Right ventricle myocardium superior (tissue), 1 donor: ENCODE measurements at regions not wholly inside any gene's neighbourhood (a gene's known extent, or its start where the extent isn't known, plus 50 kb on each side); places are given as distances from the start of the nearest gene placed in this dataset.
"Not testable (repeated sequence)": the region's sequence is repeated elsewhere in the genome, so short reads cannot be mapped to it uniquely, and the experiment has no call there.

Experiments
- ATAC-seq: fragments of 200-7000 bp; cut with Tn5 transposase; one replicate; pipeline ENCODE4 v1.9.1; 2020; ENCODE audit warnings: mild to moderate bottlenecking; ENCODE audit not compliant: poor library complexity
- DNase-seq: peaks from one replicate; pipeline ENCODE4 v3.0.0-alpha.2; 2020
- intact Hi-C: fragments of 100-400 bp; cut with DNase I; formaldehyde crosslinking; loops from one replicate; pipeline ENCODE4 v1.11.2; 2022
- donor health status: DM: no; HTN: yes; CAD: no; lungs with severe emphysema.

DNA sequence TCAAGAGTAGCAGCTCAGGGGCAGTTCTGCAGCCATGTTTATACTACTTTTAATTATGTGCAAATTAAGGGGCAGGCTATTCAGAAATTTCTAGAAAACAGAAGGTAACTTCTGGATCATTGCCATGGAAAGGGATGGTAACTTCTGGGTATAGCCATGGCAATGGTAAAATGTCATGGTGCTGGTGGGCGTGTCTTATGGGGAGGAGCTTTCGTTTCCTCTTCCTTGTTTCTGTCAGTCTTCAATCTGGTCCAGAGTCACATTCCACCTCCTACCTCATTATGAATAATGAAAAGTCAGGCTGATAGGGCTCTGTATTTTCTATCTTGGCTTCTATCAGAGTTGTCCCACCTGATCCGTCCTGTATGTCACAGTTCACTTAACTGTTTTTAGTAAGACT, 366.0 kb downstream of the SRGAP2C start:
- intact Hi-C loops, DNase-seq, ATAC-seq: not testable (repeated sequence)

- intact Hi-C loops, ATAC-seq, DNase-seq: not testable (repeated sequence)
These were observed 366.7 kb downstream of the SRGAP2C start for GRCh38 chr1:121551491-121551890.

GRCh38 chr1:121556560-121556959, 371.8 kb downstream of the SRGAP2C start:
- DNase-seq, ATAC-seq, intact Hi-C loops: not testable (repeated sequence)

DNA sequence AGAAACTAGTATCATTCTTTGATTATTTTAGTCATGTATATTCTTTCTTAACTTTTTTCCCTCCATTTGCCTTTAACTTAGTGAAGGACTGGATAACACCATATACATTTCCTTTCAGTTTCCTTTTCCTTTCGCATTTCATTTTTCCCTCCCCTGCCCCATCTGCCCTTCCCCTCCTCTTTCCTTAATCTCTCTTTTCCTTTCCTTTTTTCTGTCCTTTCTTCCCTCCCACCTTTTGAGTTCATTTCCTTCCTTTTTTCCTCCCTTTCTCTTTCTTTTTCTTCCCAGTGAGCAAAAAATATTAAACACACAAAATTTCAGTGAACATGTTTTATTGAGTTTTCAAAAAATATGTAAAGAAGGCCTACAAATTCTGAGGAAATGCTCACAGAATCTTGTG, 373.3 kb downstream of the SRGAP2C start:
- ATAC-seq, DNase-seq, intact Hi-C loops: not testable (repeated sequence)

DNA sequence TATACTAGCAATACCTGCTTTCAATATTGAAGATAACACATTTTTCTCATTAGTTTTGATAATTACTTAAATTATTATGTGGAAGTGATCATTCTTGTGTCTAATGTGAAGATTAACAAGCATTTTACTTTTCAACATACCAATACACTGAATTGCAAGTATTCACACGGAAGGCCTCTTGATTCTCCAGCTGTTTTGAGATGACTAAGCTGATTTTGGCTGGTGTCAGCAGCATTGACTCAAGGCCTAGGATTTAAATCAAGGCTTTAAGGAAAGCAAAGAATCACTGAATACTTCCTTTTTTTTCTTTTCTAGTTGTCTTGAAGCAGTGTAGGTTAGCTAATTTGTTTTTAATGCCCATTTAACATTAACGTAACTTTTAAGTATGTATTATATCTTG, 373.7 kb downstream of the SRGAP2C start:
- intact Hi-C loops, result no loop called here
- ATAC-seq (no peak), DNase-seq (no peak)

- ATAC-seq (no peak), DNase-seq (no peak)
- intact Hi-C loops, result no loop called here
These were observed 381.6 kb downstream of the SRGAP2C start for GRCh38 chr1:121566346-121566745.

DNA sequence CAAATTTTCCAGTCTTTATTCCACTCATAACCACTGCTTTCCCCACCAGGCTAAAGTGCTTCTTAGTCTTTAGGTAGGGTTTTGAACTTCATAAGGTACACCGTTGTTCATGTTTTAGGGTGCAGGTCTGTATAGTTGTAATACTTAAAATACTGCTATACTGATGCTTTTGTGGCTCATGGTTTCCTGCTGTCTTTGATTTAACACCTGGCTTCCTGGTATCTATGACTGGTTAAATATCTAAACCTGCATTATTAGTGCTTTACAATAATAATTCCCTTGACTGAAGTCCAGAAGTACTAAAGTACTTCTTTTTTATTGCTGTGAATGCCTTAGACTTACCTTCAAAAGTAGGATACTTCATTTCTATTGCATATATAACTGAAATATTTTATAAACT, 384.7 kb downstream of the SRGAP2C start:
- ATAC-seq (no peak), DNase-seq (no peak)
- intact Hi-C loops, result no loop called here

- intact Hi-C loops, ATAC-seq, DNase-seq: not testable (repeated sequence)
These were observed 389.2 kb downstream of the SRGAP2C start for GRCh38 chr1:121573881-121574504.

DNA sequence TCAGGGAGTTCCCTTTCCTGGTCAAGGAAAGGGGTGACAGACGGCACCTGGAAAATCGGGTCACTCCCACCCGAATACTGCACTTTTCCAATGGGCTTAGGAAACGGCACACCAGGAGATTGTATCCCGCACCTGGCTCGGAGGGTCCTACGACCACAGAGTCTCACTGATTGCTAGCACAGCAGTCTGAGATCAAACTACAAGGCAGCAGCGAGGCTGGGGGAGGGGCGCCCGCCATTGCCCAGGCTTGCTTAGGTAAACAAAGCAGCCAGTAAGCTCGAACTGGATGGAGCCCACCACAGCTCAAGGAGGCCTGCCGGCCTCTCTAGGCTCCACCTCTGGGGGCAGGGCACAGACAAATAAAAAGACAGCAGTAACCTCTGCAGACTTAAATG, 389.7 kb downstream of the SRGAP2C start:
- ATAC-seq, result not testable (repeated sequence)

DNA sequence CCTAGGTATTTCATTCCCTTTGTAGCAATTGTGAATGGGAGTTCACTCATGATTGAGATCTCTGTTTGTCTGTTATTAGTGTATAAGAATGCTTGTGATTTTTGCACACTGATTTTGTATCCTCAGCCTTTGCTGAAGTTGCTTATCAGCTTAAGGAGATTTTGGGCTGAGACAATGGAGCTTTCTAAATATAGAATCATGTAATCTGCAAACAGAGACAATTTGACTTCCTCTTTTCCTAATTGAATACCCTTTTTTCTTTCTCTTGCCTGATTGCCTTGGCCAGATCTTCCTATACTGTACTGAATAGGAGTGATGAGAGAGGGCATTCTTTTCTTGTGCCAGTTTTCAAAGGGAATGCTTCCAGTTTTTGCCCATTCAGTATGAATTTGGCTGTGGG, 398.1 kb downstream of the SRGAP2C start:
- intact Hi-C loops, ATAC-seq, DNase-seq: not testable (repeated sequence)

More for the DNA sequence above, 389.7 kb downstream of the SRGAP2C start:
- DNase-seq, intact Hi-C loops: not testable (repeated sequence)

DNA sequence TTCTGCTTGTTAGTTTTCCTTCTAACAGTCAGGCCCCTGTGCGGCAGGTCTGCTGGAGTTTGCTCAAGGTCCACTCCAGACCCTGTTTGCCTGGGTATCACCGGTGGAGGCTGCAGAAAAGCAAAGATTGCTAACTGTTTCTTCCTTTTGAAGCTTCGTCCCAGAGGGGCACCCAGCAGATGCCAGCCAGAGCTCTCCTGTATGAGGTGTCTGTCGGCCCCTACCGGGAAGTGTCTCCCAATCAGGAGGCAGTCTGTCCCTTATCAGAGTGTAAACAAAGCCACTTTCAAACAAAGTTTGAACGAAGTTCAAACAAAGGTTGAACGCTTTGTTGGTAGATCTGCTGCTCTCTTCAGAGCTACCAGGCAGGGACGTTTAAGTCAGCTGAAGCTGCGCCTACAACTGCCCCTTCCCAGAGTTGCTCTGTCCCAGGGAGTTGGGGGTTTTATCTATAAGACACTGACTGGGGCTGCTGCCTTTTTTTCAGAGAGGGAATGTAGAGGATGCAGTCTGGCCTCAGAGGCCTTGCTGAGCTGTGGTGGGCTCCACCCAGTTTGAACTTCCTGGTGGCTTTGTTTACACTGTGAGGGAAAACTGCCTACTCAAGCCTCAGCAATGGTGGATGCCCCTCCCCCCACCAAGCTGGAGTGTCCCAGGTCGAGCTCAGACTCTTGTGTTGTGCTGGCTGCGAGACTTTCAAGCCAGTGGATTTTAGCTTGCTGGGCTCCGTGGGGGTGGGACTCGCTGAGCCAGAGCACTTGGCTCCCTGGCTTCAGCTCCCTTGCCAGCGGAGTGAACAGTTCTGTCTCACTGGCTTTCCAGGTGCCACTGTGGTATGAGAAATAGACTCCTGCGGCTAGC, 401.8 kb downstream of the SRGAP2C start:
- intact Hi-C loops, result no loop called here
- DNase-seq, result no peak
- no peak for ATAC-seq

DNA sequence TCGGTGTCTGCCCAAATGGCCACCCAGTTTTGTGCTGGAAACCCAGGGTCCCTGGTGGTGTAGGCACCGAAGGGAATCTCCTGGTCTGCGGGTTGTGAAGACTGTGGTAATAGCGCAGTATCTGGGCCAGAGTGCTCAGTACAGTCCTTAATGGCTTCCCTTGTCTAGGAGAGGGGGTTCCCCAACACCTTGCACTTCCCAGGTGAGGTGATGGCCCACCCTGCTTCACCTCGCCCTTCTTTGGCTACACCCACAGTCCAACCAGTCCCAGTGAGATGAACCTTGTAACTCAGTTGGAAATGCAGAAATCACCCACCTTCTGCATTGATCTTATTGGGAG, 402.4 kb downstream of the SRGAP2C start:
- DNase-seq (no peak), ATAC-seq (no peak)
- intact Hi-C loops, result no loop called here

GRCh38 chr1:121587777-121588176, 403.0 kb downstream of the SRGAP2C start:
- intact Hi-C loops, result no loop called here
- DNase-seq (no peak), ATAC-seq (no peak)

- no peak for ATAC-seq
- intact Hi-C loops, result no loop called here
- DNase-seq, result no peak
These were observed 409.3 kb downstream of the SRGAP2C start for GRCh38 chr1:121594096-121594495.

GRCh38 chr1:121595089-121595488, 410.3 kb downstream of the SRGAP2C start:
- no peak for ATAC-seq
- intact Hi-C loops, result no loop called here
- no peak for DNase-seq

DNA sequence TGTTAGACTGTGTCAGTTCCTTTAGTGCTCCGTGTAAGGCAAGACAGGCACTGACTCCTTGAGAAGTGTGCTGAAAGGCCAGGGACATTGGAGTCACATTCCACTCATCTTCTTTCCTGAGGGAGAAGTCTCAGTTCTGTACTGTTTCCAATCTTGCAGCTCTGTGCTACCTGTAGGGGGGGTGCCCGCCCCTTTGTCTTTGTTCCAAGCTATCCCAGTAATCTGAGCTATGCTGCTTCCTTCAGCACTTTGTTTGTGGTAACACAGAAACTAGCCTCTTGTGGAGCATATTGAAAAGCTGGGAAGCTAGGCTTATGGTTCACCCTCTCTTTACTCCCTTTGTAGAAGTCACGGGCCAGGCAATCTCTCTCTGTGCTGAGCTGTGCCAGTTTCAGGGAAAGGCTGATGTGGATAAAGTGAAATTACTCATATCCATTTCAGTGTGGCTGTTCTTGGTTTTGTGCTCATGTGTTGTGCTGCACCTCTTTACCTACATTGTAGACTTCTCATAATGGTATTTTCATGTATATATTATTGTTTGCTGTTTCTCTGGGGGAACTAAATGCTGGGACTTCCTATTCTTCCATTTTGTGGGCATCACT, 420.2 kb downstream of the SRGAP2C start:
- ATAC-seq, intact Hi-C loops, DNase-seq: not testable (repeated sequence)

DNA sequence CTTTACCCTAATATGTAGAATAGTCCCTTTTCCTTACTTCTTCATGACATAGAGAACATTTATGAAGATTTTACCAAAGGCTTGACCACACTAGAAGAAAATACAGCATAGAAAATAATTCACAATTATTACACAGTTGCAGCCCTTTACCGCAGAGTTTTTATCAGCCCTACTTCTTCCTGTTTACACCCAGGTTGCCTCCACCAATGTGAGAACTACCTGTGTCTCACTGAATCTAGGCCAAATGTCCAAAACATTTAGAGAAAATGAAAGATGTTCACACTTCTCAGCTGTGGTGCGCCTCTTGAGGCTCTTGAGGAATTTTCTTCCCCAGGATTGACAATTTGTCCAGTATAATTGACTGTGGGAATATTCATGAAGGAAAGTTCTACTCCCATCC, 422.7 kb downstream of the SRGAP2C start:
- DNase-seq, ATAC-seq, intact Hi-C loops: not testable (repeated sequence)
